Fibroblast of skin of right quadriceps (primary cell): ENCODE measurements at regions not wholly inside any gene's neighbourhood (a gene's known extent, or its start where the extent isn't known, plus 50 kb on each side); places are given as distances from the start of the nearest gene placed in this dataset.

Experiments used
- DNase-seq: peaks from one replicate; pipeline ENCODE4 v3.0.0-alpha.2; 2013

- peak; percentile 3 for DNase-seq
These were observed 189.1 kb downstream of the BMP2 start for GRCh38 chr20:6956574-6956973.

- peak; percentile 7 for DNase-seq
These were observed 192.4 kb downstream of the BMP2 start for GRCh38 chr20:6959900-6960312.

GRCh38 chr20:6966721-6967120, 199.2 kb downstream of the BMP2 start:
- no peak for DNase-seq

- DNase-seq: no peak
These were observed 207.4 kb downstream of the BMP2 start for GRCh38 chr20:6974838-6975237.

GRCh38 chr20:6975311-6975710, 207.8 kb downstream of the BMP2 start:
- no peak for DNase-seq

- DNase-seq: no peak
These were observed 208.8 kb downstream of the BMP2 start for GRCh38 chr20:6976106-6976900.

- DNase-seq: no peak
These were observed 212.1 kb downstream of the BMP2 start for GRCh38 chr20:6979621-6980020.

- peak; percentile 22 for DNase-seq
These were observed 225.5 kb downstream of the BMP2 start for GRCh38 chr20:6993011-6993410.

- DNase-seq: no peak
These were observed 226.0 kb downstream of the BMP2 start for GRCh38 chr20:6993511-6993910.

- DNase-seq: peak; percentile 49
These were observed 227.0 kb downstream of the BMP2 start for GRCh38 chr20:6994452-6994851.

GRCh38 chr20:6998909-6999308, 231.4 kb downstream of the BMP2 start:
- DNase-seq: no peak

GRCh38 chr20:6999381-6999780, 231.9 kb downstream of the BMP2 start:
- DNase-seq: no peak

- no peak for DNase-seq
These were observed 236.1 kb downstream of the BMP2 start for GRCh38 chr20:7003598-7003997.

GRCh38 chr20:7004801-7005200, 237.3 kb downstream of the BMP2 start:
- DNase-seq: no peak

- DNase-seq: no peak
These were observed 243.0 kb downstream of the BMP2 start for GRCh38 chr20:7010527-7010926.

GRCh38 chr20:7015257-7015656, 247.8 kb downstream of the BMP2 start:
- no peak for DNase-seq

GRCh38 chr20:7022597-7022996, 255.1 kb downstream of the BMP2 start:
- no peak for DNase-seq

- DNase-seq: no peak
These were observed 258.1 kb downstream of the BMP2 start for GRCh38 chr20:7025635-7026034.

GRCh38 chr20:7029019-7029418, 261.5 kb downstream of the BMP2 start:
- no peak for DNase-seq

GRCh38 chr20:7031222-7031621, 263.7 kb downstream of the BMP2 start:
- DNase-seq: no peak

GRCh38 chr20:7038029-7038428, 270.5 kb downstream of the BMP2 start:
- peak; percentile 55 for DNase-seq

- DNase-seq: no peak
These were observed 290.1 kb downstream of the BMP2 start for GRCh38 chr20:7057611-7058010.

- no peak for DNase-seq
These were observed 311.3 kb downstream of the BMP2 start for GRCh38 chr20:7078804-7079203.

- DNase-seq: no peak
These were observed 313.0 kb downstream of the BMP2 start for GRCh38 chr20:7080472-7080871.

GRCh38 chr20:7085467-7085866, 318.0 kb downstream of the BMP2 start:
- DNase-seq: no peak
